Gastrocnemius medialis (tissue), 4 donors: ENCODE measurements at regions not wholly inside any gene's neighbourhood (a gene's known extent, or its start where the extent isn't known, plus 50 kb on each side); places are given as distances from the start of the nearest gene placed in this dataset.

Experiments used
- ATAC-seq, 2 donors: fragments of 150-250 bp; one replicate each; pipeline ENCODE4 v1.9.1; 2016
- DNase-seq, 2 donors: peaks; one replicate each; pipeline ENCODE4 v3.0.0-alpha.2; 2019
- H3K27ac ChIP-seq, 4 donors: fragments of 200-600 bp; sonication (generic); 1 replicate in 1 of 4; 2 replicates in 3 of 4; pipeline ENCODE4 v1.5.1; 2016 to 2018; ENCODE audit warnings: mild to moderate bottlenecking in 2 of 4, moderate library complexity in 1 of 4
- H3K27me3 ChIP-seq, 3 donors: fragments of 200-600 bp; sonication (generic) in 2 of 3; 1 replicate in 1 of 3; 2 replicates in 2 of 3; pipeline versions ENCODE4 v1.5.1 to v1.6.0; 2016 to 2019; ENCODE audit warnings: mild to moderate bottlenecking in 1 of 3, moderate library complexity in 1 of 3
- H3K36me3 ChIP-seq, 2 donors: fragments of 200-600 bp; sonication (generic) in 1 of 2; one replicate each; pipeline ENCODE4 v1.5.1; 2017 to 2018
- H3K4me1 ChIP-seq, 2 donors: fragments of 200-600 bp; sonication (generic) in 1 of 2; one replicate each; pipeline ENCODE4 v1.5.1; 2016 to 2017; ENCODE audit warnings: mild to moderate bottlenecking in 2 of 2
- H3K4me3 ChIP-seq, 4 donors: fragments of 200-600 bp; sonication (generic) in 3 of 4; 1 replicate in 1 of 4; 2 replicates in 3 of 4; pipeline ENCODE4 v1.5.1; 2016 to 2019; ENCODE audit warnings: mild to moderate bottlenecking in 2 of 4
- H3K9me3 ChIP-seq, 3 donors: fragments of 200-600 bp; sonication (generic) in 2 of 3; 1 replicate in 1 of 3; 2 replicates in 2 of 3; pipeline ENCODE4 v1.5.1; 2016 to 2019
- POLR2A ChIP-seq, 2 donors: fragments of 450-650 bp; IDR thresholded peaks; one replicate each; pipeline ENCODE4 v1.6.1; 2017; ENCODE audit warnings: antibody characterized with exemption in 2 of 2, mild to moderate bottlenecking in 2 of 2, moderate library complexity in 2 of 2
- in situ Hi-C, 4 donors: fragments of 200-750 bp; cut with MboI; loops; one replicate each; pipeline versions ENCODE4 v1.15.0 to v1.8.0; 2017; ENCODE audit warnings: low sequenced_read_pairs in 4 of 4
- intact Hi-C: fragments of 100-400 bp; cut with DNase I; formaldehyde crosslinking; loops from one replicate; pipeline ENCODE4 v1.15.1; 2023; ENCODE audit warnings: low total_unique reads
- TF ChIP-seq, protein P1 (sequence below), 5 experiments: fragments of 450-650 bp in 3 of 5; fragments of 200-600 bp in 2 of 5; sonication (generic) in 2 of 5; IDR thresholded peaks in 4 of 5; conservative IDR thresholded peaks in 1 of 5; 1 replicate in 4 of 5; 2 replicates in 1 of 5; pipeline ENCODE4 v1.5.1; 2016 to 2019; ENCODE audit warnings: antibody characterized with exemption in 5 of 5, mild to moderate bottlenecking in 3 of 5, moderate library complexity in 3 of 5

DNA sequence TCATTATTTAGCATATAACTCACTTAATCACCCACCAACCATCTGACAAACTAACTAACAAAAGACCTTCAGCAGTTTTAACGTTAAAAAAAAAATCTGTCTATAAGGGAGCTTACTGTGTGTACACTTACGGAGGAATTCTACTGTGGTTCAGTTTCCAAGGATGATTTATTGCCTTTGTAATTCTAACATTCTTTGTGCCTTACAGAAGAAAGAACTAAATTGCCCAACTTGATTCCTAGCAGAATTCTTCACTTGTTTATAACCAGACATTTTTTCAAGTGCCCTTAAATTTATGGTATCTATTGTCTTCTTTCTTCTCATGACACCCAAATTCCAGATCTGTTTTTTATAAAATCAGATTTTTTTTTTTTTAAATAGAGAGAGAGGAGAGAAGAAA, 119.7 kb upstream of the IGSF10 start:
- intact Hi-C loops (no loop called here), in situ Hi-C loops (no loop called here)
- no peak for ATAC-seq
- Histone ChIP-seq H3K4me1 (no peaks in the 10 kb centered on the region), H3K27me3 (no peaks in the 10 kb centered on the region), H3K27ac (no peak overlapping the region), H3K9me3 (no peaks in the 10 kb centered on the region), H3K36me3 (no peaks in the 10 kb centered on the region), H3K4me3 (no peak overlapping the region)
- TF ChIP-seq POLR2A (IDR thresholded peaks at IDR 0.05) = no peak
- TF ChIP-seq, protein P1, sequence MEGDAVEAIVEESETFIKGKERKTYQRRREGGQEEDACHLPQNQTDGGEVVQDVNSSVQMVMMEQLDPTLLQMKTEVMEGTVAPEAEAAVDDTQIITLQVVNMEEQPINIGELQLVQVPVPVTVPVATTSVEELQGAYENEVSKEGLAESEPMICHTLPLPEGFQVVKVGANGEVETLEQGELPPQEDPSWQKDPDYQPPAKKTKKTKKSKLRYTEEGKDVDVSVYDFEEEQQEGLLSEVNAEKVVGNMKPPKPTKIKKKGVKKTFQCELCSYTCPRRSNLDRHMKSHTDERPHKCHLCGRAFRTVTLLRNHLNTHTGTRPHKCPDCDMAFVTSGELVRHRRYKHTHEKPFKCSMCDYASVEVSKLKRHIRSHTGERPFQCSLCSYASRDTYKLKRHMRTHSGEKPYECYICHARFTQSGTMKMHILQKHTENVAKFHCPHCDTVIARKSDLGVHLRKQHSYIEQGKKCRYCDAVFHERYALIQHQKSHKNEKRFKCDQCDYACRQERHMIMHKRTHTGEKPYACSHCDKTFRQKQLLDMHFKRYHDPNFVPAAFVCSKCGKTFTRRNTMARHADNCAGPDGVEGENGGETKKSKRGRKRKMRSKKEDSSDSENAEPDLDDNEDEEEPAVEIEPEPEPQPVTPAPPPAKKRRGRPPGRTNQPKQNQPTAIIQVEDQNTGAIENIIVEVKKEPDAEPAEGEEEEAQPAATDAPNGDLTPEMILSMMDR (IDR thresholded peaks at IDR 0.05 in 4 of 5, conservative IDR thresholded peaks at IDR 0.05 in 1 of 5) = no peak
- no peak for DNase-seq

DNA sequence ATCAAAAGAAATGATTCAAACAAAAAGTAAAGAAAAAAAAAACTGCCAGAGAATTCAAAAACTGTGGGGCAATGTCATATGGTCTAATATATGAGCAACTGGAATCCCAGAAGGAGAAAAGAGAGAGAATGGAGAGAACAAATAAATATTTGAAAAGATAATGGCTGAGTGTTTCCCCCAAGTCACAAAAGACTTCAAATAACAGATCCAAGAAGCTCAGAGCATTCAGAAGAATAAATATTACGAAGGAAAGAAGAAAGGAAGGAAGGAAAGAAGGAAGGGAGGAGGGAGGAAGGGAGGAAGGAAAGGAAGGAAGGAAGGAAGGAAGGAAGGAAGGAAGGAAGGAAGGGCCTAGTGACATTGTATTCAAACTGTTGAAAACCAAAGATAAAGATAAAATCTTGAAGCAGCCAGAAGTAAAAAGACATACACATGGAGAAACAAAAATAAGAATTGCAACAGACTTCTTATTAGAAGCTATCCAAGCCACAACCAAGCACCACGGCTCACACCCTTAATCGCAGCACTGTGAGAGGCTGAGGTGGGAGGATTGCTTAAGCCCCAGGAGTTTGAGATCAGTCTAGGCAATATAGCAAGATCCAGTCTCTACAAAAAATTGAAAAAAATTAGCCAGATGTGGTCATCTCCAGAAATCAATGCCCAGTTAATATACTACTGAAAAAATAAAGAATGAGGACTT, 118.9 kb upstream of the IGSF10 start:
- intact Hi-C loops (no loop called here), in situ Hi-C loops (no loop called here)
- DNase-seq (peak in 1 of 2 donors; percentile 22), ATAC-seq (no peak)
- Histone ChIP-seq H3K27me3 (no peaks in the 10 kb centered on the region), H3K9me3 (no peaks in the 10 kb centered on the region), H3K4me3 (no peak overlapping the region), H3K36me3 (no peaks in the 10 kb centered on the region), H3K27ac (no peak overlapping the region), H3K4me1 (no peaks in the 10 kb centered on the region)
- TF ChIP-seq, protein P1 (IDR thresholded peaks at IDR 0.05 in 4 of 5, conservative IDR thresholded peaks at IDR 0.05 in 1 of 5) = no peak
- no peak for TF ChIP-seq POLR2A (IDR thresholded peaks at IDR 0.05)

GRCh38 chr3:151578495-151578894, 117.6 kb upstream of the IGSF10 start:
- in situ Hi-C loops (no loop called here), intact Hi-C loops (no loop called here)
- Histone ChIP-seq H3K4me1 (no peaks in the 10 kb centered on the region), H3K27me3 (no peaks in the 10 kb centered on the region), H3K9me3 (no peaks in the 10 kb centered on the region), H3K27ac (no peak overlapping the region), H3K36me3 (no peaks in the 10 kb centered on the region), H3K4me3 (no peak overlapping the region)
- no peak for TF ChIP-seq POLR2A (IDR thresholded peaks at IDR 0.05)
- TF ChIP-seq, protein P1 (IDR thresholded peaks at IDR 0.05 in 4 of 5, conservative IDR thresholded peaks at IDR 0.05 in 1 of 5) = no peak
- ATAC-seq (no peak), DNase-seq (no peak)

GRCh38 chr3:151576511-151577137, 115.8 kb upstream of the IGSF10 start:
- Histone ChIP-seq H3K27ac (no peak overlapping the region), H3K4me3 (no peak overlapping the region), H3K27me3 (no peaks in the 10 kb centered on the region), H3K9me3 (no peaks in the 10 kb centered on the region), H3K4me1 (no peaks in the 10 kb centered on the region), H3K36me3 (no peaks in the 10 kb centered on the region)
- intact Hi-C loops (no loop called here), in situ Hi-C loops (no loop called here)
- ATAC-seq = no peak
- no peak for TF ChIP-seq POLR2A (IDR thresholded peaks at IDR 0.05)
- TF ChIP-seq, protein P1 (IDR thresholded peaks at IDR 0.05 in 4 of 5, conservative IDR thresholded peaks at IDR 0.05 in 1 of 5) = no peak
- no peak for DNase-seq
